Uterus (tissue), 3 donors: ENCODE measurements at regions not wholly inside any gene's neighbourhood (a gene's known extent, or its start where the extent isn't known, plus 50 kb on each side); places are given as distances from the start of the nearest gene placed in this dataset.
"Not testable (repeated sequence)": the region's sequence is repeated elsewhere in the genome, so short reads cannot be mapped to it uniquely, and the experiment has no call there.

ENCODE experiments used
- DNase-seq, 2 donors: peaks; one replicate each; pipeline ENCODE4 v3.0.0-alpha.2; 2019 to 2020
- H3K27ac ChIP-seq, 2 donors: fragments of 200-600 bp; sonication (generic); 1 replicate in 1 of 2; 2 replicates in 1 of 2; pipeline ENCODE4 v1.5.1; 2016 to 2018
- H3K27me3 ChIP-seq, 2 donors: fragments of 200-600 bp; sonication (generic); one replicate each; pipeline ENCODE4 v1.5.1; 2018 to 2019; ENCODE audit warnings: control low read depth in 1 of 2
- H3K36me3 ChIP-seq, 2 donors: fragments of 200-600 bp; sonication (generic); one replicate each; pipeline ENCODE4 v1.5.1; 2019; ENCODE audit warnings: control low read depth in 1 of 2
- H3K4me1 ChIP-seq, 2 donors: fragments of 200-600 bp; sonication (generic); one replicate each; pipeline ENCODE4 v1.5.1; 2018 to 2019; ENCODE audit warnings: control low read depth in 1 of 2
- H3K4me3 ChIP-seq, 2 donors: fragments of 200-600 bp; sonication (generic); 1 replicate in 1 of 2; 2 replicates in 1 of 2; pipeline ENCODE4 v1.5.1; 2018 to 2019; ENCODE audit warnings: mild to moderate bottlenecking in 1 of 2
- H3K9me3 ChIP-seq, 2 donors: fragments of 200-600 bp; sonication (generic); one replicate each; pipeline ENCODE4 v1.5.1; 2019; ENCODE audit warnings: control low read depth in 1 of 2
- CTCF ChIP-seq, 4 experiments: fragments of 200-600 bp in 2 of 4; fragments of 450-650 bp in 2 of 4; sonication (generic) in 2 of 4; IDR thresholded peaks; one replicate each; pipeline ENCODE4 v1.5.1; 2016 to 2019; ENCODE audit warnings: antibody characterized with exemption in 4 of 4, mild to moderate bottlenecking in 2 of 4, moderate library complexity in 1 of 4
- POLR2A ChIP-seq, 2 donors: fragments of 450-650 bp; IDR thresholded peaks; one replicate each; pipeline ENCODE4 v1.6.1; 2016; ENCODE audit warnings: antibody characterized with exemption in 2 of 2, mild to moderate bottlenecking in 1 of 2, moderate library complexity in 1 of 2
- intact Hi-C: fragments of 100-400 bp; cut with DNase I; formaldehyde crosslinking; loops from one replicate; pipeline ENCODE4 v1.15.1; 2023; ENCODE audit warnings: low total_unique reads
- donor health status: DM: yes; HTN: yes; CAD: no.

- Histone ChIP-seq H3K27me3 (no peaks in the 10 kb centered on the region), H3K27ac (no peak overlapping the region), H3K4me1 (no peaks in the 10 kb centered on the region), H3K36me3 (no peaks in the 10 kb centered on the region), H3K9me3 (no peaks in the 10 kb centered on the region), H3K4me3 (no peak overlapping the region)
- no peak for TF ChIP-seq CTCF (IDR thresholded peaks at IDR 0.05)
- TF ChIP-seq POLR2A (IDR thresholded peaks at IDR 0.05) = no peak
- no peak for DNase-seq
- intact Hi-C loops = no loop called here
Observed at GRCh38 chr3:164351131-164351530, 727.2 kb downstream of the SI start.

GRCh38 chr3:164342206-164342605 is 736.1 kb downstream of the SI start:
- H3K27me3 ChIP-seq, H3K36me3 ChIP-seq, intact Hi-C loops, H3K9me3 ChIP-seq, H3K27ac ChIP-seq, H3K4me1 ChIP-seq, H3K4me3 ChIP-seq, DNase-seq: not testable (repeated sequence)

- no peak for TF ChIP-seq CTCF (IDR thresholded peaks at IDR 0.05)
- no peak for TF ChIP-seq POLR2A (IDR thresholded peaks at IDR 0.05)
- Histone ChIP-seq H3K9me3 (no peaks in the 10 kb centered on the region), H3K27me3 (no peaks in the 10 kb centered on the region), H3K27ac (no peak overlapping the region), H3K36me3 (no peaks in the 10 kb centered on the region), H3K4me3 (no peak overlapping the region), H3K4me1 (no peaks in the 10 kb centered on the region)
- intact Hi-C loops = no loop called here
- DNase-seq = no peak
Observed at GRCh38 chr3:164341086-164341485, 737.2 kb downstream of the SI start.

GRCh38 chr3:164340273-164340672 is 738.0 kb downstream of the SI start:
- Histone ChIP-seq H3K27me3 (no peaks in the 10 kb centered on the region), H3K4me1 (no peaks in the 10 kb centered on the region), H3K4me3 (no peak overlapping the region), H3K36me3 (no peaks in the 10 kb centered on the region), H3K9me3 (no peaks in the 10 kb centered on the region), H3K27ac (no peak overlapping the region)
- no peak for DNase-seq
- intact Hi-C loops = no loop called here
- no peak for TF ChIP-seq POLR2A (IDR thresholded peaks at IDR 0.05)
- no peak for TF ChIP-seq CTCF (IDR thresholded peaks at IDR 0.05)

- Histone ChIP-seq H3K27me3 (no peaks in the 10 kb centered on the region), H3K4me1 (no peaks in the 10 kb centered on the region), H3K9me3 (no peaks in the 10 kb centered on the region), H3K27ac (peak overlapping the region; percentile 0 to 13), H3K36me3 (no peaks in the 10 kb centered on the region), H3K4me3 (no peak overlapping the region)
- no peak for TF ChIP-seq CTCF (IDR thresholded peaks at IDR 0.05)
- TF ChIP-seq POLR2A (IDR thresholded peaks at IDR 0.05) = no peak
- intact Hi-C loops = no loop called here
- DNase-seq = no peak
Observed at GRCh38 chr3:164332831-164333802, 745.2 kb downstream of the SI start.
